ENCODE measurements at regions not wholly inside any gene's neighbourhood (a gene's known extent, or its start where the extent isn't known, plus 50 kb on each side); places are given as distances from the start of the nearest gene placed in this dataset.

DNA sequence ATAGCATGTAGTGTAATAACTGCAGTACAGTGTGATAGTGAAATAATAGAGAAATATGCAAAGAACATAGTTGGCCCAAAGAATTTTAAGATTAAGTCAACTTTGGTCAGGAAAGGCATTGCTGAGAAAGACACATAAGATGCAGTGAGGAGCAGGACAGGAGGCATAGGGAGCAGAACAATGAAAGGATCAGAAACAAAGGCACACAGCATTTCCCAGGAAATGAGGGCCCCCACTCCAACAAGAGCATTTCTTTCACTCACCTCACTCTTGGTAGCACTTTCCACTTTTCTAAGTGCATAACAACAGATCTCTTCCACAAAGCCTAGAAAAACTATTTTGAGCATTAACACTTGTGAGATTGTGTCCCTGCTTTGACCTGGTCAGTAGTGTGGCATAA is 238.4 kb upstream of the FAT3 start:
- no peak overlapping the region for H3K9ac ChIP-seq (replicated peaks; ENCODE audit: extremely low read depth, insufficient read depth, low read length)
- TF ChIP-seq POLR2AphosphoS5 (IDR thresholded peaks at IDR 0.05; ENCODE audit: insufficient read depth, low read depth, low read length), result no peak
- no peak for TF ChIP-seq FOS (IDR thresholded peaks at IDR 0.05; ENCODE audit: borderline replicate concordance, insufficient read depth, low read length)
- no peak for TF ChIP-seq JUN (IDR thresholded peaks at IDR 0.05; ENCODE audit: borderline replicate concordance, insufficient read depth, insufficient read length, low read depth)
- no peak for TF ChIP-seq EZH2 (IDR thresholded peaks at IDR 0.05; ENCODE audit: borderline replicate concordance, low read depth, low read length, severe bottlenecking)
- no peak for TF ChIP-seq POLR2A (IDR thresholded peaks at IDR 0.05; ENCODE audit: low read depth, low read length)
- TF ChIP-seq, protein P1, sequence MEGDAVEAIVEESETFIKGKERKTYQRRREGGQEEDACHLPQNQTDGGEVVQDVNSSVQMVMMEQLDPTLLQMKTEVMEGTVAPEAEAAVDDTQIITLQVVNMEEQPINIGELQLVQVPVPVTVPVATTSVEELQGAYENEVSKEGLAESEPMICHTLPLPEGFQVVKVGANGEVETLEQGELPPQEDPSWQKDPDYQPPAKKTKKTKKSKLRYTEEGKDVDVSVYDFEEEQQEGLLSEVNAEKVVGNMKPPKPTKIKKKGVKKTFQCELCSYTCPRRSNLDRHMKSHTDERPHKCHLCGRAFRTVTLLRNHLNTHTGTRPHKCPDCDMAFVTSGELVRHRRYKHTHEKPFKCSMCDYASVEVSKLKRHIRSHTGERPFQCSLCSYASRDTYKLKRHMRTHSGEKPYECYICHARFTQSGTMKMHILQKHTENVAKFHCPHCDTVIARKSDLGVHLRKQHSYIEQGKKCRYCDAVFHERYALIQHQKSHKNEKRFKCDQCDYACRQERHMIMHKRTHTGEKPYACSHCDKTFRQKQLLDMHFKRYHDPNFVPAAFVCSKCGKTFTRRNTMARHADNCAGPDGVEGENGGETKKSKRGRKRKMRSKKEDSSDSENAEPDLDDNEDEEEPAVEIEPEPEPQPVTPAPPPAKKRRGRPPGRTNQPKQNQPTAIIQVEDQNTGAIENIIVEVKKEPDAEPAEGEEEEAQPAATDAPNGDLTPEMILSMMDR (IDR thresholded peaks at IDR 0.05; ENCODE audit: extremely low read depth in 1 of 2, insufficient read depth in 1 of 2, low read depth in 1 of 2, low read length in 2 of 2), result no peak
- TF ChIP-seq MYC (IDR thresholded peaks at IDR 0.05; ENCODE audit: low read depth, low read length), result no peak
- TF ChIP-seq GATA2 (IDR thresholded peaks at IDR 0.05; ENCODE audit: insufficient read depth, insufficient read length, low read depth, low read length), result no peak
- TF ChIP-seq, protein P2, sequence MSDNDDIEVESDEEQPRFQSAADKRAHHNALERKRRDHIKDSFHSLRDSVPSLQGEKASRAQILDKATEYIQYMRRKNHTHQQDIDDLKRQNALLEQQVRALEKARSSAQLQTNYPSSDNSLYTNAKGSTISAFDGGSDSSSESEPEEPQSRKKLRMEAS (IDR thresholded peaks at IDR 0.05; ENCODE audit: insufficient read depth, insufficient read length), result no peak
- H3K27me3 ChIP-seq (ENCODE audit: control insufficient read depth in 2 of 2, insufficient read depth in 2 of 2, low read length in 2 of 2), result no peaks in the 10 kb centered on the region
- dilution Hi-C loops (cut with MboI; ENCODE audit: extremely low pct_ligation_motif_present, low sequenced_read_pairs) (no loop called here), intact Hi-C loops (cut with micrococcal nuclease) (no loop called here)
- H3K4me2 ChIP-seq (ENCODE audit: insufficient read depth, low read length), result no peak overlapping the region
- CTCF ChIA-PET, result no interaction called here
- FAIRE-seq (no peak), DNase-seq (ENCODE audit: low read depth, low spot score) (no peak)
- no peaks in the 10 kb centered on the region for H3K4me1 ChIP-seq (ENCODE audit: control insufficient read depth, extremely low read depth, insufficient read depth, low read length)
- no peak overlapping the region for H2AFZ ChIP-seq (ENCODE audit: low read depth, low read length)
- H3K9me1 ChIP-seq (replicated peaks; ENCODE audit: control insufficient read depth, extremely low read depth, insufficient read depth, low read length), result no peaks in the 10 kb centered on the region
- POLR2A ChIA-PET, result no interaction called here
- H4K20me1 ChIP-seq (replicated peaks; ENCODE audit: control insufficient read depth, extremely low read depth, insufficient read depth, low read length), result no peaks in the 10 kb centered on the region
- H3K9me3 ChIP-seq (replicated peaks; ENCODE audit: control insufficient read depth, insufficient read depth, low read length), result no peaks in the 10 kb centered on the region
- H3K36me3 ChIP-seq (ENCODE audit: control insufficient read depth in 2 of 2, extremely low read depth in 1 of 2, insufficient read depth in 2 of 2, low read length in 2 of 2), result no peaks in the 10 kb centered on the region
- no TSS peak for BruUV-seq (replicated peaks)
- H3K79me2 ChIP-seq (ENCODE audit: control insufficient read depth, insufficient read depth, low read length), result no peaks in the 10 kb centered on the region
- no peak overlapping the region for H3K27ac ChIP-seq (ENCODE audit: insufficient read depth, low read depth, low read length)
- no peak overlapping the region for H3K4me3 ChIP-seq (replicated peaks in 1 of 3; ENCODE audit: insufficient read depth in 1 of 3, low read depth in 1 of 3, low read length in 3 of 3)

All from endothelial cell of umbilical vein (primary cell).